PC-3 (cell line): ENCODE measurements at regions not wholly inside any gene's neighbourhood (a gene's known extent, or its start where the extent isn't known, plus 50 kb on each side); places are given as distances from the start of the nearest gene placed in this dataset.

Experiments used
- ATAC-seq: fragments of 200-7000 bp; cut with Tn5 transposase; 2 replicates; pipeline ENCODE4 v1.9.1; 2020; ENCODE audit warnings: mild to moderate bottlenecking, moderate library complexity
- BruUV-seq: library from RNA; stranded (reverse); fragments of 400-500 nt; replicated peaks from 2 replicates; lab custom pipeline; 2021; lab: Mats Ljungman, UMichigan
- CTCF ChIA-PET: fragments of 300-600 bp; sonication (Branson Sonifier 250); formaldehyde crosslinking; loops from one replicate; lab custom pipeline; 2022; ENCODE audit warnings: antibody characterized with exemption; lab: Charles Lee
- POLR2A ChIA-PET: fragments of 300-600 bp; sonication (Branson Sonifier 250); formaldehyde crosslinking; loops from one replicate; lab custom pipeline; 2022; ENCODE audit warnings: antibody characterized with exemption; ENCODE audit not compliant: unreplicated experiment; lab: Charles Lee
- DNase-seq: peaks from one replicate; pipeline ENCODE4 v3.0.0-alpha.2; 2015
- H2AFZ ChIP-seq: fragments of 300-600 bp; sonication (generic); 2 replicates; pipeline ENCODE4 v1.6.0; 2016; ENCODE audit warnings: antibody characterized with exemption, low read length
- H3F3A ChIP-seq: fragments of 300-600 bp; sonication (generic); one replicate; pipeline ENCODE4 v1.6.0; 2017; ENCODE audit warnings: antibody characterized with exemption, low read length, control low read depth, mild to moderate bottlenecking; ENCODE audit not compliant: unreplicated experiment
- H3K27ac ChIP-seq: fragments of 300-600 bp; sonication (generic); 2 replicates; pipeline ENCODE4 v1.5.1; 2016; ENCODE audit warnings: mild to moderate bottlenecking, low read length
- H3K27me3 ChIP-seq: fragments of 300-600 bp; sonication (generic); 2 replicates; pipeline ENCODE4 v1.6.1; 2016; ENCODE audit warnings: low read length, mixed read lengths
- H3K36me3 ChIP-seq: fragments of 300-600 bp; sonication (generic); 2 replicates; pipeline ENCODE4 v1.6.1; 2016; ENCODE audit warnings: low read depth, mixed run types, low read length, mixed read lengths
- H3K4me1 ChIP-seq: fragments of 300-600 bp; sonication (generic); 2 replicates; pipeline ENCODE4 v1.5.1; 2016; ENCODE audit warnings: low read length; ENCODE audit not compliant: insufficient read depth
- H3K4me2 ChIP-seq: fragments of 300-600 bp; sonication (generic); 2 replicates; pipeline ENCODE4 v1.6.0; 2016; ENCODE audit warnings: low read length
- H3K4me3 ChIP-seq: fragments of 300-600 bp; sonication (generic); 2 replicates; pipeline ENCODE4 v1.5.1; 2016; ENCODE audit warnings: mild to moderate bottlenecking, low read length, mixed read lengths
- H3K79me2 ChIP-seq: fragments of 300-600 bp; sonication (generic); 2 replicates; pipeline ENCODE4 v1.6.1; 2017; ENCODE audit warnings: low read length, mixed read lengths
- H3K9ac ChIP-seq: fragments of 300-600 bp; sonication (generic); 2 replicates; pipeline ENCODE4 v1.6.0; 2016; ENCODE audit warnings: mild to moderate bottlenecking, low read length
- H3K9me2 ChIP-seq: fragments of 300-600 bp; sonication (generic); replicated peaks from 2 replicates; pipeline ENCODE4 v1.6.1; 2016; ENCODE audit warnings: mixed run types, low read length, mixed read lengths
- H3K9me3 ChIP-seq: fragments of 300-600 bp; sonication (generic); 2 replicates; pipeline ENCODE4 v1.6.1; 2016; ENCODE audit warnings: low read length, mixed read lengths
- H4K20me1 ChIP-seq: fragments of 300-600 bp; sonication (generic); 2 replicates; pipeline ENCODE4 v1.6.1; 2016; ENCODE audit warnings: low read length, mixed read lengths
- EZH2 ChIP-seq: fragments of 300-600 bp; sonication (generic); IDR thresholded peaks from one replicate; pipeline ENCODE4 v1.6.1; 2017; ENCODE audit warnings: antibody characterized with exemption, mild to moderate bottlenecking, low read length; ENCODE audit not compliant: unreplicated experiment
- EZH2phosphoT487 ChIP-seq: fragments of 300-600 bp; sonication (generic); IDR thresholded peaks from 2 replicates; pipeline ENCODE4 v1.6.1; 2018; ENCODE audit warnings: mild to moderate bottlenecking, antibody characterized with exemption, low read length, borderline replicate concordance
- intact Hi-C: fragments of 100-400 bp; cut with micrococcal nuclease; formaldehyde crosslinking; loops from 2 replicates; pipeline ENCODE4 v1.9.0; 2023
- TF ChIP-seq, protein P1 (sequence below): fragments of 300-600 bp; sonication (generic); conservative IDR thresholded peaks from 2 replicates; pipeline ENCODE4 v1.5.1; 2017; ENCODE audit warnings: antibody characterized with exemption, low read depth, mild to moderate bottlenecking, low read length

DNA sequence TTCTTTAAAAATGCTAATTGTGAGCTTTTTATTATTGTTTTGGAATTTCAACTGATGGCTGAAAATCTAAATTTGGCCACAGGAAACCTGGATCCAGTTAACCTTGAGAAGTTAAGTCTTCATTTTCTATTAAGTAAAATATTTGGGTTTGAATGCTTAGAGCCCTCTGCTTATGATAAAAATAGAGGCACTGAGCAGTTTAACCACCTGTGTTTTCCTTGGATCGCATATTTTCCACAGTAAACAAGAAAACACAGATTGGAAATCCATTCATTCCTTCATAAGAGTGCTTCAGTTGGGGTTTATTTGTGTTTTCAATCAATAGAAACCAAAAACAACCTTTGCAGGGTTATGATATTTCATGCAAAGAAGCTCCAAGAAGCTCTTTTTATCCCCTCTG is 77.2 kb upstream of the HES1 start:
- Histone ChIP-seq H3K4me3 (no peak overlapping the region), H3F3A (no peaks in the 10 kb centered on the region), H3K9me2 (no peaks in the 10 kb centered on the region), H3K36me3 (no peaks in the 10 kb centered on the region), H3K27me3 (no peaks in the 10 kb centered on the region), H3K27ac (no peak overlapping the region), H3K9ac (no peak overlapping the region), H2AFZ (no peak overlapping the region), H3K9me3 (no peaks in the 10 kb centered on the region), H3K79me2 (no peaks in the 10 kb centered on the region), H3K4me1 (peaks cover 7% of the 10 kb centered on the region), H3K4me2 (no peak overlapping the region), H4K20me1 (no peaks in the 10 kb centered on the region)
- POLR2A ChIA-PET = no interaction called here
- BruUV-seq = no TSS peak
- TF ChIP-seq, protein P1, sequence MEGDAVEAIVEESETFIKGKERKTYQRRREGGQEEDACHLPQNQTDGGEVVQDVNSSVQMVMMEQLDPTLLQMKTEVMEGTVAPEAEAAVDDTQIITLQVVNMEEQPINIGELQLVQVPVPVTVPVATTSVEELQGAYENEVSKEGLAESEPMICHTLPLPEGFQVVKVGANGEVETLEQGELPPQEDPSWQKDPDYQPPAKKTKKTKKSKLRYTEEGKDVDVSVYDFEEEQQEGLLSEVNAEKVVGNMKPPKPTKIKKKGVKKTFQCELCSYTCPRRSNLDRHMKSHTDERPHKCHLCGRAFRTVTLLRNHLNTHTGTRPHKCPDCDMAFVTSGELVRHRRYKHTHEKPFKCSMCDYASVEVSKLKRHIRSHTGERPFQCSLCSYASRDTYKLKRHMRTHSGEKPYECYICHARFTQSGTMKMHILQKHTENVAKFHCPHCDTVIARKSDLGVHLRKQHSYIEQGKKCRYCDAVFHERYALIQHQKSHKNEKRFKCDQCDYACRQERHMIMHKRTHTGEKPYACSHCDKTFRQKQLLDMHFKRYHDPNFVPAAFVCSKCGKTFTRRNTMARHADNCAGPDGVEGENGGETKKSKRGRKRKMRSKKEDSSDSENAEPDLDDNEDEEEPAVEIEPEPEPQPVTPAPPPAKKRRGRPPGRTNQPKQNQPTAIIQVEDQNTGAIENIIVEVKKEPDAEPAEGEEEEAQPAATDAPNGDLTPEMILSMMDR = no peak
- no peak for TF ChIP-seq EZH2
- no peak for TF ChIP-seq EZH2phosphoT487
- intact Hi-C loops = no loop called here
- DNase-seq (no peak), ATAC-seq (no peak)
- CTCF ChIA-PET = no interaction called here

DNA sequence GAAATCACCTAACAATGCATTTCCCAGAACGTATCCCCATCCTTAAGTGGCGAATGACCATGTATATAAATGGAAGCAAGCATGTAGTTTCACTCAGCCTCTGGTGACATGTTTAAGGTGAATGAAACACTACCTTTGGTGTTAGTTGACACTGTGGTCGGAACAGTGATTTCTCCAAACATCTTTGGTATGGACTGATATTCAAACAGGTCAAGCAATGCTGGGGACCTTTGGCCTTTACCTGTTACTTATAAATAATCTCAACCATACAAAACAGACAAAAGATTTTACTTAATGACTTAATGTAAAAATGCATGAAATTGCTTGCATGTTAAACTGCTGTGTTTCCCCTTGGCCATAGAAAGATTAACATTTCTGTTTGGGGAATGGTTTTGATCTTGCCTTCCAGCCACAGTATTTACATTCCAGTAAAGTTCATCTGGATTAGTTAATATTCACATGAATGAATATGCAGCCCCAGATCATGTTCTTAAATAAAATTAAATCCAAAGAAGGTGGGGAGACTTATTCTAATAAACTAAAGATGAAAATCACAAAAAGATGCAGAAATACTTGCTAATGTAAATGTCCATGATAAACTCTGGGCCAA is 74.4 kb upstream of the HES1 start:
- TF ChIP-seq EZH2phosphoT487 (no peak), EZH2 (no peak)
- TF ChIP-seq, protein P1 = no peak
- POLR2A ChIA-PET = no interaction called here
- intact Hi-C loops = no loop called here

DNA sequence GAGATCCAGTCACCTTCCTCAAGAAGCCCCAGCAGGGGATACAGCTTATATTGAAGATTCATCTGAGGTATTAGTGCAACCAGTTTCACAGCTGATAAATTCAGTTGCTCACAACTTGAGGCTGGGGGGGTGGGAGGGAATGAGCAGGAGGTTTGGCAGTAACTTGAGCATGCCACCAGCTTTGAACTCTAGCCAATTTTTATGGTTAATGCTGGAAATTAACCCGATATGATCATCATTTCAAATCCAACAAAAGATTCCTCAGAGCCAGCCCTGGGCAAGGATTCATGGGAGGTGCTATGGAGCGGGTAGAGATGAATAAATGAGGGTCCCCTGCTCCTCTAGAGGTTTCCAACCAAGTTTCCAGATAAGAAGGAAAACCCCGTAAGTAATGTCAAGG is 73.1 kb upstream of the HES1 start:
- no peak for ATAC-seq
- no peaks in the 10 kb centered on the region for H3K4me1 ChIP-seq
- TF ChIP-seq, protein P1 = no peak
- TF ChIP-seq EZH2phosphoT487 (no peak), EZH2 (no peak)
- no peak overlapping the region for H3K27ac ChIP-seq
- H3K27me3 ChIP-seq = no peaks in the 10 kb centered on the region
- H3K9me3 ChIP-seq = no peaks in the 10 kb centered on the region
- no peaks in the 10 kb centered on the region for H4K20me1 ChIP-seq
- no peak overlapping the region for H3K9ac ChIP-seq
- no peak overlapping the region for H3K4me3 ChIP-seq
- H2AFZ ChIP-seq = no peak overlapping the region
- H3K79me2 ChIP-seq = no peaks in the 10 kb centered on the region
- no peaks in the 10 kb centered on the region for H3K9me2 ChIP-seq
- no peaks in the 10 kb centered on the region for H3K36me3 ChIP-seq
- H3F3A ChIP-seq = no peaks in the 10 kb centered on the region
- ChIA-PET CTCF (no interaction called here), POLR2A (no interaction called here)
- BruUV-seq = no TSS peak
- intact Hi-C loops = no loop called here
- no peak for DNase-seq
- no peak overlapping the region for H3K4me2 ChIP-seq

More for the DNA sequence above, 74.4 kb upstream of the HES1 start:
- Histone ChIP-seq H3F3A (no peaks in the 10 kb centered on the region), H3K4me3 (no peak overlapping the region), H2AFZ (no peak overlapping the region), H4K20me1 (no peaks in the 10 kb centered on the region), H3K4me1 (peaks cover 5% of the 10 kb centered on the region), H3K36me3 (no peaks in the 10 kb centered on the region), H3K9me3 (no peaks in the 10 kb centered on the region), H3K27me3 (no peaks in the 10 kb centered on the region), H3K27ac (no peak overlapping the region), H3K79me2 (no peaks in the 10 kb centered on the region), H3K4me2 (no peak overlapping the region), H3K9ac (no peak overlapping the region), H3K9me2 (no peaks in the 10 kb centered on the region)
- no peak for ATAC-seq
- no peak for DNase-seq
- CTCF ChIA-PET = no interaction called here
- BruUV-seq = no TSS peak
